ENCODE measurements at regions not wholly inside any gene's neighbourhood (a gene's known extent, or its start where the extent isn't known, plus 50 kb on each side); places are given as distances from the start of the nearest gene placed in this dataset.
A peak's percentile ranks its signal among the peaks of the same experiment; 100 is the strongest.

DNA sequence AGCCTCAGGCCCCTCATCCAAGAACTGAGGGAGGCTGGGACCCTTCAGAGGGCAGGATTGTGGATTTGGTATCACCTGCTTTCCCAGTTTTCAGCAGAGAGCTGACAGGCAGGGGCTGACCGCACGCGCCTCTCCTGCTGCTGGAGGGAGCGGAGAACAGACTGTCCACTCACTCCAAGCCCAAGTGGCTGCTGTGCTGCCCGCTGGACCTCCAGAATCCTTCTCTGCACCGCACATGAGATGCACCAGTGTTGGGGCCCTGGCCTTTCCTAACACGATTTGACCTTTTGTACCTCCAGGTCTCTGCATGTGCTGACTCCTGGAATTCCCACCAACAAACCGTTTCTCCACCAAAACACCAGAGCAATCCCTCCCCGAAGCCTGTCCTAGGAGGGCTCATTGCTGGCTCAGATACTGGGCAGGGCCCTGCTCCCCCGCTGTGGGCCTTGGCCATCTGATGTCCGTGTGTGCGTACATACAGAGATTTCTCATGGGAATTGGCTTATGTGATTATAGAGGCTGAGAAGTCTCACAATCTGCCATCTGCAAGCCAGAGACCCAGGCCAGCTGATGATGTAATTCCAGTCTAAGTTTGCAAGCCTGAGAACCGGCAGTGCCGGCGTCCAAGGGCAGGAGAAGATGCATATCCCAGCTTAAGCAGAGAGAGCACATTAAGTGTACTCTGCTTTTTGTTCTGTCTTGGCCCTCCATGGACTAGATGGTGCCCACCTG, 141.7 kb downstream of the GADD45G start:
- no peak for DNase-seq
- Histone ChIP-seq H3K4ac (ENCODE audit: low read depth, low read length) (peak overlapping the region; percentile 13), H3K27ac (ENCODE audit: low read depth, low read length) (peak overlapping the region; percentile 58), H2BK12ac (ENCODE audit: low read length) (peak overlapping the region; percentile 87), H4K91ac (ENCODE audit: low read depth, low read length) (peak overlapping the region; percentile 83), H3K4me3 (ENCODE audit: low read depth, low read length) (no peak overlapping the region), H3K27me3 (ENCODE audit: insufficient read depth, low read length) (no peaks in the 10 kb centered on the region), H3K79me2 (ENCODE audit: control insufficient read depth, insufficient read depth, low read length, poor library complexity) (peaks cover 7% of the 10 kb centered on the region), H3K14ac (ENCODE audit: low read length) (peak overlapping the region; percentile 70), H2BK5ac (ENCODE audit: low read depth, low read length, poor library complexity) (peak overlapping the region; percentile 44), H4K8ac (ENCODE audit: low read depth, low read length) (peak overlapping the region; percentile 59), H3K4me1 (ENCODE audit: control insufficient read depth in 1 of 2, insufficient read depth in 2 of 2, low read length in 2 of 2) (peaks cover 43 to 65% of the 10 kb centered on the region in 2 experiments), H2AFZ (ENCODE audit: insufficient read depth, low read length, poor library complexity) (no peak overlapping the region), H3K23ac (ENCODE audit: low read length) (no peak overlapping the region), H2AK5ac (ENCODE audit: low read length) (peak overlapping the region; percentile 74), H2BK120ac (ENCODE audit: insufficient read depth, low read length, poor library complexity) (peak overlapping the region; percentile 55), H3K9me3 (ENCODE audit: insufficient read depth, low read depth, low read length) (peaks cover 12% of the 10 kb centered on the region), H4K12ac (ENCODE audit: low read depth, low read length) (peak overlapping the region; percentile 36), H3K18ac (ENCODE audit: low read length) (peak overlapping the region; percentile 85), H3K9ac (ENCODE audit: low read length) (no peak overlapping the region), H3K36me3 (ENCODE audit: control insufficient read depth in 1 of 2, insufficient read depth in 2 of 2, low read length in 2 of 2) (no peaks in the 10 kb centered on the region), H3K79me1 (ENCODE audit: low read length) (peaks cover 65% of the 10 kb centered on the region), H3K4me2 (ENCODE audit: low read length) (no peak overlapping the region)
- WGBS (ENCODE audit: extremely low coverage, insufficient coverage, insufficient read length) = no CpG with 5 or more reads among the region's 15 CpGs

DNA sequence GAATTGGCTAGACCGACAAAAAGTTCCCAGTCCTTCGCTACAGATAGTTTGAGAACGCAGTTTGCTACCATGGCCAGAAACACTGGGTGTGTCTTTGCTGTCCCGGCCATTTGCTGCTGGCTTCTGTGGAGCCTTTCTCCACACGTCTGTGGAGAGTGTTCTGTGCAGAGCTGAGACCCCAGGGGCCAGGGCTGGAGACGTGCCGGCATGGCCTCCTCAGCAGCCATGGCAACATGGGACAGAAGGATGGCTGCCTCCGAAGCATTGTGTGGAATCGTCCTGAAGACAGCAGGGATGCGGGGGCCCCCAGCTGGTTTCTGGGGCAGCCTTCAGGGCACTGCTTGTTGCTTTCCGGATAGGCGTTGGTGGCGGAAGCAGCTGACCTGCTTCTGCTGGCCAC, 142.8 kb downstream of the GADD45G start:
- Histone ChIP-seq H2AFZ (ENCODE audit: insufficient read depth, low read length, poor library complexity) (no peak overlapping the region), H3K4me2 (ENCODE audit: low read length) (no peak overlapping the region), H4K8ac (ENCODE audit: low read depth, low read length) (peak overlapping the region; percentile 51), H2AK5ac (ENCODE audit: low read length) (peak overlapping the region; percentile 6), H4K91ac (ENCODE audit: low read depth, low read length) (peak overlapping the region; percentile 96), H3K14ac (ENCODE audit: low read length) (peak overlapping the region; percentile 55), H3K36me3 (ENCODE audit: control insufficient read depth in 1 of 2, insufficient read depth in 2 of 2, low read length in 2 of 2) (no peaks in the 10 kb centered on the region), H2BK12ac (ENCODE audit: low read length) (peak overlapping the region; percentile 4), H3K4ac (ENCODE audit: low read depth, low read length) (no peak overlapping the region), H3K23ac (ENCODE audit: low read length) (no peak overlapping the region), H3K18ac (ENCODE audit: low read length) (peak overlapping the region; percentile 36), H3K9ac (ENCODE audit: low read length) (no peak overlapping the region), H4K12ac (ENCODE audit: low read depth, low read length) (no peak overlapping the region), H2BK120ac (ENCODE audit: insufficient read depth, low read length, poor library complexity) (peak overlapping the region; percentile 54), H3K79me2 (ENCODE audit: control insufficient read depth, insufficient read depth, low read length, poor library complexity) (peaks cover 7% of the 10 kb centered on the region), H3K27ac (ENCODE audit: low read depth, low read length) (peak overlapping the region; percentile 58), H3K9me3 (ENCODE audit: insufficient read depth, low read depth, low read length) (peaks cover 12% of the 10 kb centered on the region), H3K4me1 (ENCODE audit: control insufficient read depth in 1 of 2, insufficient read depth in 2 of 2, low read length in 2 of 2) (peaks cover 43 to 65% of the 10 kb centered on the region in 2 experiments), H3K79me1 (ENCODE audit: low read length) (peaks cover 62% of the 10 kb centered on the region), H3K4me3 (ENCODE audit: low read depth, low read length) (no peak overlapping the region), H3K27me3 (ENCODE audit: insufficient read depth, low read length) (no peaks in the 10 kb centered on the region), H2BK5ac (ENCODE audit: low read depth, low read length, poor library complexity) (peak overlapping the region; percentile 66)
- no peak for DNase-seq
- WGBS (ENCODE audit: extremely low coverage, insufficient coverage, insufficient read length) = no CpG with 5 or more reads among the region's 13 CpGs

DNA sequence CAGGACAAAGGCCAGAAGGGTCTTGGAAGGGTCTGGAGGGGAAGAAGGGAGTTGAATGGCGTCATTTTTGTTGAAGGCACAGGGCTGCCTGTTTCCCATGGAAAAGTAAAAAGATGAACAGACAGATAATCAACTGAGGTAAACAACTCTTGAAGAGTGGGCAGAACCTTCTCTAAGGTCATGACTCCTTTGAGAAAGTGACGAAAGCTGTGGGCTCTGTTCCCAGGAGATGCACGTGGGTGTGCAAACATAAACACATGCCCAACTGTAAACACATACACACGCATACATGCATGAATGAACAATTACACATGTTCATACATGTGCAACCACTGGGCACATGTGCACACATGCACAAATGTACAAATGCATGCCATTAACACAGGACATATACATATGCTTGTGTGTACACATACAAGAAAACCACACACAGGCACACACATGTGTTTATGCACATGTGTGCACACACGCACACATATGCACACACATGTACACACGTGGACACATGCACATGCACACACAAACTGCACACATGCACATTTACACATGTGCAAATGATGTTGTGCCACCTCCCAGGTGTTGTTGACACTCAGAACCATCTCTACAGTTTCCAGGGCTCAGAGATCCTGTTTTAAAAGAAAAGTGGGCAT, 143.3 kb downstream of the GADD45G start:
- no peak overlapping the region for H2AK5ac ChIP-seq (ENCODE audit: low read length)
- H3K27me3 ChIP-seq (ENCODE audit: insufficient read depth, low read length) = no peaks in the 10 kb centered on the region
- no peak overlapping the region for H4K12ac ChIP-seq (ENCODE audit: low read depth, low read length)
- H2BK12ac ChIP-seq (ENCODE audit: low read length) = no peak overlapping the region
- no peak overlapping the region for H2AFZ ChIP-seq (ENCODE audit: insufficient read depth, low read length, poor library complexity)
- no peaks in the 10 kb centered on the region for H3K36me3 ChIP-seq (ENCODE audit: control insufficient read depth in 1 of 2, insufficient read depth in 2 of 2, low read length in 2 of 2)
- no peak overlapping the region for H2BK5ac ChIP-seq (ENCODE audit: low read depth, low read length, poor library complexity)
- no peak overlapping the region for H3K4me3 ChIP-seq (ENCODE audit: low read depth, low read length)
- H3K79me2 ChIP-seq (ENCODE audit: control insufficient read depth, insufficient read depth, low read length, poor library complexity) = peaks cover 4% of the 10 kb centered on the region
- DNase-seq = no peak
- no CpG with 5 or more reads among the region's 6 CpGs for WGBS (ENCODE audit: extremely low coverage, insufficient coverage, insufficient read length)
- H3K79me1 ChIP-seq (ENCODE audit: low read length) = peaks cover 58% of the 10 kb centered on the region
- no peak overlapping the region for H3K9ac ChIP-seq (ENCODE audit: low read length)
- H3K14ac ChIP-seq (ENCODE audit: low read length) = no peak overlapping the region
- peak overlapping the region; percentile 51 for H4K8ac ChIP-seq (ENCODE audit: low read depth, low read length)
- peak overlapping the region; percentile 58 for H3K27ac ChIP-seq (ENCODE audit: low read depth, low read length)
- H3K4me2 ChIP-seq (ENCODE audit: low read length) = no peak overlapping the region
- H3K4ac ChIP-seq (ENCODE audit: low read depth, low read length) = no peak overlapping the region
- H2BK120ac ChIP-seq (ENCODE audit: insufficient read depth, low read length, poor library complexity) = peak overlapping the region; percentile 54
- peaks cover 12% of the 10 kb centered on the region for H3K9me3 ChIP-seq (ENCODE audit: insufficient read depth, low read depth, low read length)
- peak overlapping the region; percentile 96 for H4K91ac ChIP-seq (ENCODE audit: low read depth, low read length)
- no peak overlapping the region for H3K18ac ChIP-seq (ENCODE audit: low read length)
- peaks cover 38 to 60% of the 10 kb centered on the region in 2 experiments for H3K4me1 ChIP-seq (ENCODE audit: control insufficient read depth in 1 of 2, insufficient read depth in 2 of 2, low read length in 2 of 2)
- no peak overlapping the region for H3K23ac ChIP-seq (ENCODE audit: low read length)

DNA sequence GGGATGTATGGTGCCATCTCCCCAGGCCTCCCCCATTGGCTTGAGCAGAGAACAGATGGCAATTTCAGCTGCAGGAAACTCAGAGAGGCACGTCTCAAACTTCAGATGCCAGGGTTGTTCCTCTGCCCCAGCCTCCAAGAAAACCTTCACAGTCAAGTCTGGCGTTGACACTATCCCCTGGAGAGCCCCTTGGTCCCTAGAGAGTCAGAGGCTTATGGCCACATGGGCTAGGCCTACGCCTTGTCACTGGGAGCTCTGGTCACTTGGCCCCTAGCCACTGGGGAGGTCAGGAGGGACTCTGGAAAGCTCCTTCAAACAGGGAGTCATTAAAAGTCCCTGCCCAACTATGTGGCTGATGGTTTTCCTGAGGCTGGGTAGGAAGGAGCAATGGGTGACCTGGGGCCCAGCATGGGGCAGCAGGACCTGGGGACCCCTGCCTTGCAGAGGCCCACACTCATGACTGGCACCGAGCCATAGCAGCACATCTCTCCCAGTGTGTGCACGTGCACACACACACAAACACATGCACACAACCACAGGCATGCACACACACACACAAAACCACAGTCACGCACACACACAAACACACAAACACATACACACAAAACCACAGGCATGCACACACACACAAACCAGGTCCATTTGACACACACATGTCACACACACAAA, 144.2 kb downstream of the GADD45G start:
- no peak overlapping the region for H3K18ac ChIP-seq (ENCODE audit: low read length)
- peak overlapping the region; percentile 3 for H4K8ac ChIP-seq (ENCODE audit: low read depth, low read length)
- no peak overlapping the region for H3K4ac ChIP-seq (ENCODE audit: low read depth, low read length)
- H2BK12ac ChIP-seq (ENCODE audit: low read length) = peak overlapping the region; percentile 33
- H2AFZ ChIP-seq (ENCODE audit: insufficient read depth, low read length, poor library complexity) = no peak overlapping the region
- H4K12ac ChIP-seq (ENCODE audit: low read depth, low read length) = no peak overlapping the region
- H3K9ac ChIP-seq (ENCODE audit: low read length) = no peak overlapping the region
- WGBS (ENCODE audit: extremely low coverage, insufficient coverage, insufficient read length) = no CpG with 5 or more reads among the region's 6 CpGs
- H3K23ac ChIP-seq (ENCODE audit: low read length) = peak overlapping the region; percentile 55
- H3K79me1 ChIP-seq (ENCODE audit: low read length) = peaks cover 61% of the 10 kb centered on the region
- H2BK120ac ChIP-seq (ENCODE audit: insufficient read depth, low read length, poor library complexity) = peak overlapping the region; percentile 36
- peak overlapping the region; percentile 49 for H4K91ac ChIP-seq (ENCODE audit: low read depth, low read length)
- H3K9me3 ChIP-seq (ENCODE audit: insufficient read depth, low read depth, low read length) = peaks cover 12% of the 10 kb centered on the region
- no peak overlapping the region for H3K4me2 ChIP-seq (ENCODE audit: low read length)
- H3K27me3 ChIP-seq (ENCODE audit: insufficient read depth, low read length) = no peaks in the 10 kb centered on the region
- peak overlapping the region; percentile 40 for H3K4me3 ChIP-seq (ENCODE audit: low read depth, low read length)
- H2BK5ac ChIP-seq (ENCODE audit: low read depth, low read length, poor library complexity) = peak overlapping the region; percentile 13
- no peak for DNase-seq
- peaks cover 3% of the 10 kb centered on the region for H3K79me2 ChIP-seq (ENCODE audit: control insufficient read depth, insufficient read depth, low read length, poor library complexity)
- H2AK5ac ChIP-seq (ENCODE audit: low read length) = no peak overlapping the region
- H3K4me1 ChIP-seq (ENCODE audit: control insufficient read depth in 1 of 2, insufficient read depth in 2 of 2, low read length in 2 of 2) = peaks cover 33 to 58% of the 10 kb centered on the region in 2 experiments
- H3K14ac ChIP-seq (ENCODE audit: low read length) = peak overlapping the region; percentile 31
- H3K36me3 ChIP-seq (ENCODE audit: control insufficient read depth in 1 of 2, insufficient read depth in 2 of 2, low read length in 2 of 2) = no peaks in the 10 kb centered on the region
- H3K27ac ChIP-seq (ENCODE audit: low read depth, low read length) = peak overlapping the region; percentile 1
